RWPE1 (cell line): ENCODE measurements at regions not wholly inside any gene's neighbourhood (a gene's known extent, or its start where the extent isn't known, plus 50 kb on each side); places are given as distances from the start of the nearest gene placed in this dataset.

Source experiments
- CTCF ChIA-PET: fragments of 350-600 bp; sonication (Branson Sonifier 250); formaldehyde crosslinking; extraction: SDS; loops from one replicate; lab custom pipeline; 2021; lab: Yijun Ruan, JAX
- POLR2A ChIA-PET: fragments of 400-600 bp; formaldehyde crosslinking; extraction: SDS; loops from one replicate; lab custom pipeline; 2020; ENCODE audit warnings: antibody characterized with exemption; ENCODE audit not compliant: low non-redundant PET; lab: Yijun Ruan, JAX
- DNase-seq: peaks from one replicate; pipeline ENCODE4 v3.0.0; 2012; ENCODE audit warnings: low spot score
- H3K27ac ChIP-seq: fragments of 450-650 bp; 2 replicates; pipeline ENCODE4 v1.5.1; 2017
- TF ChIP-seq, protein P1 (sequence below): fragments of 450-650 bp; conservative IDR thresholded peaks from 2 replicates; pipeline ENCODE4 v1.5.1; 2017; ENCODE audit warnings: low read depth, mild to moderate bottlenecking

DNA sequence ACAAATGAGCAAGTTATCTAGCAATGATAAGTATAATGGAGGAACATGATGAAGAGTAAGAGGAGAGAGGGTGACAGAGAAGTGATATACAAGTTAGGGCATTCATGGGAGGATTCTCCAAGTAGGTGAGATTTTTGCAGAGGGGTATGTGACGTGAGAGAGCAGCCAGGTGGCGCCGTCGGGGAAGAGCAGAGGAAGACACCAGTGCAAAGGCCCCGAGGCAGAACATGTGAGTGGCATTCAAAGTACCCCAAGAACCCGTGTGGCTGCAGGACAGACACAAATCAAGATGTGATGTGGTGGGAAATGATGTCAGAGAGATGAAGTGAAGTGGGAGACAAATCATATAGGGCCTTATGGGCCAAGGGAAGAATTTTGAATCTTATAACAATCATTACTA is 81.8 kb upstream of the GRM7 start:
- DNase-seq = no peak
- ChIA-PET POLR2A (no interaction called here), CTCF (no interaction called here)
- TF ChIP-seq, protein P1, sequence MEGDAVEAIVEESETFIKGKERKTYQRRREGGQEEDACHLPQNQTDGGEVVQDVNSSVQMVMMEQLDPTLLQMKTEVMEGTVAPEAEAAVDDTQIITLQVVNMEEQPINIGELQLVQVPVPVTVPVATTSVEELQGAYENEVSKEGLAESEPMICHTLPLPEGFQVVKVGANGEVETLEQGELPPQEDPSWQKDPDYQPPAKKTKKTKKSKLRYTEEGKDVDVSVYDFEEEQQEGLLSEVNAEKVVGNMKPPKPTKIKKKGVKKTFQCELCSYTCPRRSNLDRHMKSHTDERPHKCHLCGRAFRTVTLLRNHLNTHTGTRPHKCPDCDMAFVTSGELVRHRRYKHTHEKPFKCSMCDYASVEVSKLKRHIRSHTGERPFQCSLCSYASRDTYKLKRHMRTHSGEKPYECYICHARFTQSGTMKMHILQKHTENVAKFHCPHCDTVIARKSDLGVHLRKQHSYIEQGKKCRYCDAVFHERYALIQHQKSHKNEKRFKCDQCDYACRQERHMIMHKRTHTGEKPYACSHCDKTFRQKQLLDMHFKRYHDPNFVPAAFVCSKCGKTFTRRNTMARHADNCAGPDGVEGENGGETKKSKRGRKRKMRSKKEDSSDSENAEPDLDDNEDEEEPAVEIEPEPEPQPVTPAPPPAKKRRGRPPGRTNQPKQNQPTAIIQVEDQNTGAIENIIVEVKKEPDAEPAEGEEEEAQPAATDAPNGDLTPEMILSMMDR = no peak
- H3K27ac ChIP-seq = no peak overlapping the region

DNA sequence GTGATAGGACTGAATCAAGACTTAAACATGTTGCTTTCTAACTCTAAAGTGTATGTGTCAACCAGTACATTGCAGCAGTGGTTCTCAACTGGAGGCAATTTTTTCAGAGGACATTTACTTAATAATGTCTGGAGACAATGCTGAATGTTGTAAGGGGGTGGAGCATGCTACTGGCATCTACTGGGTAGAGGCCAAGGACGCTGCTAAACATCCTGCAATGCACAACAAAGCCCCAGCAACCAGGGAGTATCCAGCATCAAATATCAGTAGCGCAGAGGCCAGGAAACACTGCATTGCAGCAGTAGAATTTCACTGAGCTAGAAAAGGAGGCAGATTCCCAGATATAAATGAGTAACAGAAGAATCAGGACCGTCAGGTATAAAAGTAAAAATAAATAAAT is 79.8 kb upstream of the GRM7 start:
- DNase-seq = no peak
- POLR2A ChIA-PET = no interaction called here
- CTCF ChIA-PET = no interaction called here
- H3K27ac ChIP-seq = no peak overlapping the region
- TF ChIP-seq, protein P1 = no peak

DNA sequence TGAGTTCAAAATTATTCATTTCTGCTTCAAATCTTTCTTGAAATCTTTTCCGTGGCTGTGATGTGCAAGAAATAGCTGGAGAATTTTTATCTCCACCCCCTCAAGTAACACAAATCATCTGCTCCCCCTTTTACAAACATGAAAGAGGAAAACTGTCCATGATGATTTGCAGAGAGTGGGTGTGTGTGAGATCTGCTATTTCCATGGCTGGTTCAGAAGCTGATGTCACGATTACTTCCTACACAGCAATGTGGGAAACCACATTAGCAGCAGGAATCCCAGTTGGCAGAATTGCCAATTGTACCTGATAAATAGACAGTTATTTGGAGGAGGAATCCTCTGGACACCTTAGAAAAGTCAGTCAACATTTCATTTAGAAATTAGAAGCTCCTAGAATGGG is 75.2 kb upstream of the GRM7 start:
- CTCF ChIA-PET = interaction anchor here (0.6 kb wide), 2 partner anchors 188 to 711 kb away, joined by 3 to 5 read pairs; no protein-coding TSS in a partner anchor
- POLR2A ChIA-PET = no interaction called here
- TF ChIP-seq, protein P1 = no peak

DNA sequence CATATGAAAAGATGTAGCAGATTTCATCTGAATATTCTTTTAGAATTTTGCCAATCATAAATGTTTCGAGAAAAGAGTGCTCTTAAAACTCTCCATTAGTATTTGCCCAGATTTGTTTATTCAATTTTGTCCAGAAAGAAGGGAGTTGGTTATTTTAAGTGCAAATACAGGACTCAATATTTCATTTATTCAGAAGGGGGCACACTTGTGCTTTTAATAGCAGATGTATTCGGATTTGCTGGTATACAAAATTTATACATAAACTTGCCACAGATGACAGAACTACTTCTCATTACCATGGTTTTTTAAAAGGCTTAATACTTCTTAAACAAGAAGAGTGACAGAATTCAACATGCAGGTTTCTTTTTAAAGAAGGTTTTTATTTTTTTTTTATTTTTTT is 69.8 kb upstream of the GRM7 start:
- no peak overlapping the region for H3K27ac ChIP-seq
- ChIA-PET POLR2A (no interaction called here), CTCF (no interaction called here)
- no peak for DNase-seq
- TF ChIP-seq, protein P1 = no peak

More for the DNA sequence above, 75.2 kb upstream of the GRM7 start:
- no peak overlapping the region for H3K27ac ChIP-seq
- DNase-seq = no peak

DNA sequence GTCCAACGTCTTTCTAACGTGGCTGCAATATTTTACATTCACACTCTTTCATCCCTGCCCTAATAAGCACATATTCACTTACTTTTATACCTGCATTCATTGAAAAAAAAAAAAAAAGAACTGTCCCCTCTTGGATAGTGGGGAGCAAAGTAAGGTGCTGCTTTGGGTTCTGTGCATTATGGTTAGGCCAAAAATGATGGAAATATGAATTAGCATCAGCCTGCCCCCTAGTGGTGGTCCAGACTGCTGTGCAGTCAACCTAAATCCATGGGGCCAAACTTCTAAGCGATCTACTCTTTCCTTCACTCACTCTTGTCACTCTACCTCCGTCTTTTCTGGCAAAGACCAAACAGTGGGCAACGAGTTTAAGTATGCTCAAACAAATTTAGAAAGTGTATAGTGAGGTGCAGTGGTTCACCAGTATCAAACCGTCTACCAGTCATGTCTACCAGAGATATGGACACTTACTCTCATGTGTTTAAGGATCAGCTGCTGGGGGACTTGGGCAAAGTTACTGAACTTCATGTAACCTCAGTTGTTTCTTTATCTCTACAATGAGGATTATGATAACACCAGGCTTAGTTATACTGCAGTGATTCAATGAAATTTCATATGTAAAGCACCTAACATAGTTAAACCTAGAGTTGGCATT is 61.5 kb upstream of the GRM7 start:
- CTCF ChIA-PET = no interaction called here

DNA sequence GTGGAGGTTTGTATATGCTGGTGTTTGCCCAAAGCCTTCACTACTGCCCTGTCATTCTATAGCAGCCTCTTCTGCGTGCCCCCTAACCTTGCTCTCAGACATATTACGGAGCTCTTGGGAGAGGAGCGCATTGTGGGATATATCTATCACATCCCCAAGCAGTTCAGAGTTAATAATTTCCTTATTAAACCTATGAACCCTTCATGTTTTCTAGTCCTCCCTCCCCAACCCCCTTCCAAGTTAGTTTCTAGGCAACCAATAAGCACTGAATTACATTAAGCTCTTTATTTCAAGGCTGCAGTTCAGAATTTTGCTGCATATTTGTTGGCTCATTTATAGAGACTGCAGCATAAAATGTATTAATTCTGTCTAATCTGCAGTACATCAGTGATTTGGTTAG is 57.3 kb upstream of the GRM7 start:
- CTCF ChIA-PET = no interaction called here
- no peak overlapping the region for H3K27ac ChIP-seq
- POLR2A ChIA-PET = no interaction called here
- TF ChIP-seq, protein P1 = no peak
- DNase-seq = no peak

More for the DNA sequence above, 61.5 kb upstream of the GRM7 start:
- no peak for DNase-seq
- TF ChIP-seq, protein P1 = peak; percentile 56
- no peak overlapping the region for H3K27ac ChIP-seq
- POLR2A ChIA-PET = no interaction called here

DNA sequence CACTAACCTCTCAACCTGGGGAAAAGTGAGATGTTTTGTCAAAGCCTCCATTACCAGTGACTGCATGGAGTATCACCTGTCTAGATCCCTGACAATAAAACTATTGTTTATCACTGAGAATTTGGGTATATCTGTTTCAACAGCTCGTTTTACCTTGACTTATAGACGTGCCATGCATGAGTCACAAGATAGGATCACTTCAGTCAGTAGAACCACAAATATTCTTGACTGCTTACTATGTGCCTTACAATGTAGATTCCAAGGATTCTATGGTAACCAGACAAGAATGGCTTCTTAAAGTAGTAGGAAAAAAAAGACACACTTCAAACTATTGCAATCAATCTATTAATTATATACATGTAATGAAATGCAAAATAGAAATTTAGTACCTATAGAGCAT is 55.7 kb upstream of the GRM7 start:
- no peak overlapping the region for H3K27ac ChIP-seq
- CTCF ChIA-PET = no interaction called here
- DNase-seq = no peak
- POLR2A ChIA-PET = no interaction called here
- TF ChIP-seq, protein P1 = no peak
